ENCODE measurements at regions not wholly inside any gene's neighbourhood (a gene's known extent, or its start where the extent isn't known, plus 50 kb on each side); places are given as distances from the start of the nearest gene placed in this dataset.
A peak's percentile ranks its signal among the peaks of the same experiment; 100 is the strongest.

- peak overlapping the region; percentile 57; the same call in 1 of the 2 replicates for H3K27ac ChIP-seq (ENCODE audit: low read length)
- H3K36me3 ChIP-seq (replicated peaks; ENCODE audit: insufficient read depth, low read length) = no peaks in the 10 kb centered on the region
- H2AFZ ChIP-seq (ENCODE audit: low read length) = no peak overlapping the region
- no peak overlapping the region for H3K9ac ChIP-seq (ENCODE audit: low read length)
- TF ChIP-seq CTCF (IDR thresholded peaks at IDR 0.05; ENCODE audit: low read length) (no peak), EZH2phosphoT487 (IDR thresholded peaks at IDR 0.05; ENCODE audit: low read length) (no peak), EZH2 (optimal IDR thresholded peaks at IDR 0.05; ENCODE audit: low read depth, low read length) (no peak)
- H3K4me1 ChIP-seq (ENCODE audit: low read length) = peaks cover 27% of the 10 kb centered on the region
- H4K20me1 ChIP-seq (ENCODE audit: insufficient read depth, low read length) = no peaks in the 10 kb centered on the region
- no peaks in the 10 kb centered on the region for H3K79me2 ChIP-seq (ENCODE audit: low read length)
- H3K4me2 ChIP-seq (ENCODE audit: low read depth, low read length) = peak overlapping the region; percentile 44
- H3K9me2 ChIP-seq (replicated peaks; ENCODE audit: insufficient read depth, low read length) = no peaks in the 10 kb centered on the region
- H3K9me3 ChIP-seq (replicated peaks; ENCODE audit: insufficient read depth, low read length) = no peaks in the 10 kb centered on the region
- H3F3A ChIP-seq (ENCODE audit: insufficient read depth, low read length) = peaks cover 13% of the 10 kb centered on the region; the same call in 1 of the 2 replicates
- no peak overlapping the region for H3K4me3 ChIP-seq (ENCODE audit: low read length)
- DNase-seq = peak; percentile 80
- H3K27me3 ChIP-seq (replicated peaks; ENCODE audit: insufficient read depth, low read length) = no peaks in the 10 kb centered on the region
These were observed 1131.3 kb upstream of the MAP3K7 start for GRCh38 chr6:91718198-91718597.

GRCh38 chr6:91717094-91717493 lies 1130.2 kb upstream of the MAP3K7 start:
- Histone ChIP-seq H3F3A (ENCODE audit: insufficient read depth, low read length) (peaks cover 13% of the 10 kb centered on the region; the same call in 1 of the 2 replicates), H3K4me2 (ENCODE audit: low read depth, low read length) (no peak overlapping the region), H2AFZ (ENCODE audit: low read length) (no peak overlapping the region), H3K9ac (ENCODE audit: low read length) (no peak overlapping the region), H3K36me3 (replicated peaks; ENCODE audit: insufficient read depth, low read length) (no peaks in the 10 kb centered on the region), H3K9me2 (replicated peaks; ENCODE audit: insufficient read depth, low read length) (no peaks in the 10 kb centered on the region), H3K4me1 (ENCODE audit: low read length) (peaks cover 27% of the 10 kb centered on the region), H3K79me2 (ENCODE audit: low read length) (no peaks in the 10 kb centered on the region), H3K27me3 (replicated peaks; ENCODE audit: insufficient read depth, low read length) (no peaks in the 10 kb centered on the region), H3K27ac (ENCODE audit: low read length) (no peak overlapping the region), H4K20me1 (ENCODE audit: insufficient read depth, low read length) (no peaks in the 10 kb centered on the region), H3K4me3 (ENCODE audit: low read length) (no peak overlapping the region), H3K9me3 (replicated peaks; ENCODE audit: insufficient read depth, low read length) (no peaks in the 10 kb centered on the region)
- TF ChIP-seq EZH2phosphoT487 (IDR thresholded peaks at IDR 0.05; ENCODE audit: low read length) (no peak), EZH2 (optimal IDR thresholded peaks at IDR 0.05; ENCODE audit: low read depth, low read length) (no peak), CTCF (IDR thresholded peaks at IDR 0.05; ENCODE audit: low read length) (no peak)
- DNase-seq = no peak

- Histone ChIP-seq H3K27me3 (replicated peaks; ENCODE audit: insufficient read depth, low read length) (no peaks in the 10 kb centered on the region), H3K79me2 (ENCODE audit: low read length) (no peaks in the 10 kb centered on the region), H3K36me3 (replicated peaks; ENCODE audit: insufficient read depth, low read length) (no peaks in the 10 kb centered on the region), H3K4me1 (ENCODE audit: low read length) (peaks cover 27% of the 10 kb centered on the region), H3K9me3 (replicated peaks; ENCODE audit: insufficient read depth, low read length) (no peaks in the 10 kb centered on the region), H3K27ac (ENCODE audit: low read length) (no peak overlapping the region), H3F3A (ENCODE audit: insufficient read depth, low read length) (peaks cover 13% of the 10 kb centered on the region; the same call in 1 of the 2 replicates), H3K4me3 (ENCODE audit: low read length) (no peak overlapping the region), H3K9me2 (replicated peaks; ENCODE audit: insufficient read depth, low read length) (no peaks in the 10 kb centered on the region), H3K9ac (ENCODE audit: low read length) (no peak overlapping the region), H2AFZ (ENCODE audit: low read length) (no peak overlapping the region), H4K20me1 (ENCODE audit: insufficient read depth, low read length) (no peaks in the 10 kb centered on the region), H3K4me2 (ENCODE audit: low read depth, low read length) (no peak overlapping the region)
- no peak for TF ChIP-seq EZH2phosphoT487 (IDR thresholded peaks at IDR 0.05; ENCODE audit: low read length)
- TF ChIP-seq CTCF (IDR thresholded peaks at IDR 0.05; ENCODE audit: low read length) = no peak
- no peak for TF ChIP-seq EZH2 (optimal IDR thresholded peaks at IDR 0.05; ENCODE audit: low read depth, low read length)
- DNase-seq = no peak
These were observed 1129.5 kb upstream of the MAP3K7 start for GRCh38 chr6:91716361-91716760.

Measured in MM.1S (cell line).